ENCODE measurements at regions not wholly inside any gene's neighbourhood (a gene's known extent, or its start where the extent isn't known, plus 50 kb on each side); places are given as distances from the start of the nearest gene placed in this dataset.

DNA sequence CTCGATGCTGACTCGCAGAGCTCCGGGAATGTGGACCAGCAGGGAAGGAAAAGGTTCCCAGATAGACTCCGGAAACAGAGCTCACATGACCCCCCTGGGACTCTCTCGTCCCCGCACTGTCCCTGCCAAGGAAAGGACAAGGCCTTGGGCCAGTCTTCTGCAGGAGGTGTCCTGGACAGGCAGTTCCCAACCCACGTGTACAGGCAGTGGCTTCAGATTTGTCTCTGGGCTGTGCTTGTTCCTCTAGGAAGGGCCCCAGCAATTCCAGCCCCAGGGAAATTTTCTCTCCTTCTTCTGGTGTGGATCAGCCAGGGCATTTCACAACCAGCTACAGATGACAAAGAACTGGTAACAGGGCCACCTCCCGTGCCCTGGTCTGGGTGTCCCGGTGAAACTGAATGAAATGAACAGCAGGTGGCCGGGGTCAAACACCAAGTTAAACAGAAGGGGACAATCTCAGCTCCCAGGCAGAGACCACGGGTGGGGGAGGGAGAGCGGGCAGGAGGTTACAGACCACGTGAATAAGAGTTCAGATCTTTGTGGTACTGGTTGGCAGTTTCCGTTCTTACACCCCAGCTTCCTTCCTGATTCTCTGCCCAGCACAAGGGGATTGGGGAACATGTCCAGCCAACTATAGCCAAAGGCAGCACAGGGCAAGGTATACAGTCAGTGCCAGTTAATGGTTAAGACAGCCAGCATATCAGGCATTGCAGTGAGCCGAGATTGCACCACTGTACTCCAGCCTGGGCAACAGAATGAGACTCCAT lies 52.2 kb upstream of the CAB39 start:
- no peaks in the 10 kb centered on the region for H3K9me3 ChIP-seq (ENCODE audit: control insufficient read depth, insufficient read depth, low read depth, low read length)
- ChIA-PET CTCF (no interaction called here), POLR2A (no interaction called here)
- H3K4me1 ChIP-seq (ENCODE audit: control insufficient read depth, insufficient read depth, low read length) = no peaks in the 10 kb centered on the region
- H3K27ac ChIP-seq (ENCODE audit: extremely low read depth, low read depth, low read length) = no peak overlapping the region
- H3K4me3 ChIP-seq (ENCODE audit: low read depth, low read length) = no peak overlapping the region
- H3K36me3 ChIP-seq (ENCODE audit: control insufficient read depth in 2 of 2, insufficient read depth in 1 of 2, low read length in 2 of 2) = no peaks in the 10 kb centered on the region
- TF ChIP-seq ZNF391 (tag by site-specific recombination; IDR thresholded peaks at IDR 0.05; ENCODE audit: borderline replicate concordance, low read depth) (no peak), ZNF24 (tag by site-specific recombination; IDR thresholded peaks at IDR 0.05) (no peak), ZBTB20 (tag by site-specific recombination; IDR thresholded peaks at IDR 0.05) (no peak), ZIC2 (tag by site-specific recombination; IDR thresholded peaks at IDR 0.05) (no peak), ZNF341 (tag by site-specific recombination; IDR thresholded peaks at IDR 0.05; ENCODE audit: low read depth) (no peak), ZNF19 (tag by site-specific recombination; IDR thresholded peaks at IDR 0.05; ENCODE audit: low read depth) (no peak), ZNF138 (tag by site-specific recombination; IDR thresholded peaks at IDR 0.05; ENCODE audit: borderline replicate concordance) (no peak), ZNF350 (tag by site-specific recombination; IDR thresholded peaks at IDR 0.05) (no peak)
- TF ChIP-seq, protein P1, sequence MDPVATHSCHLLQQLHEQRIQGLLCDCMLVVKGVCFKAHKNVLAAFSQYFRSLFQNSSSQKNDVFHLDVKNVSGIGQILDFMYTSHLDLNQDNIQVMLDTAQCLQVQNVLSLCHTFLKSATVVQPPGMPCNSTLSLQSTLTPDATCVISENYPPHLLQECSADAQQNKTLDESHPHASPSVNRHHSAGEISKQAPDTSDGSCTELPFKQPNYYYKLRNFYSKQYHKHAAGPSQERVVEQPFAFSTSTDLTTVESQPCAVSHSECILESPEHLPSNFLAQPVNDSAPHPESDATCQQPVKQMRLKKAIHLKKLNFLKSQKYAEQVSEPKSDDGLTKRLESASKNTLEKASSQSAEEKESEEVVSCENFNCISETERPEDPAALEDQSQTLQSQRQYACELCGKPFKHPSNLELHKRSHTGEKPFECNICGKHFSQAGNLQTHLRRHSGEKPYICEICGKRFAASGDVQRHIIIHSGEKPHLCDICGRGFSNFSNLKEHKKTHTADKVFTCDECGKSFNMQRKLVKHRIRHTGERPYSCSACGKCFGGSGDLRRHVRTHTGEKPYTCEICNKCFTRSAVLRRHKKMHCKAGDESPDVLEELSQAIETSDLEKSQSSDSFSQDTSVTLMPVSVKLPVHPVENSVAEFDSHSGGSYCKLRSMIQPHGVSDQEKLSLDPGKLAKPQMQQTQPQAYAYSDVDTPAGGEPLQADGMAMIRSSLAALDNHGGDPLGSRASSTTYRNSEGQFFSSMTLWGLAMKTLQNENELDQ (tag by site-specific recombination; IDR thresholded peaks at IDR 0.05; ENCODE audit: low read depth) = no peak

GRCh38 chr2:230661072-230661957 lies 51.3 kb upstream of the CAB39 start:
- H3K4me1 ChIP-seq (ENCODE audit: control insufficient read depth, insufficient read depth, low read length) = no peaks in the 10 kb centered on the region
- ChIA-PET POLR2A (no interaction called here), CTCF (no interaction called here)
- H3K36me3 ChIP-seq (ENCODE audit: control insufficient read depth in 2 of 2, insufficient read depth in 1 of 2, low read length in 2 of 2) = no peaks in the 10 kb centered on the region
- no peak overlapping the region for H3K4me3 ChIP-seq (ENCODE audit: low read depth, low read length)
- no peak for TF ChIP-seq FEZF1 (tag by site-specific recombination; IDR thresholded peaks at IDR 0.05)
- TF ChIP-seq SCRT2 (tag by site-specific recombination; IDR thresholded peaks at IDR 0.05) = no peak
- TF ChIP-seq TCF7L2 (IDR thresholded peaks at IDR 0.05; ENCODE audit: borderline replicate concordance, low read depth, low read length) = no peak
- TF ChIP-seq OSR2 (tag by site-specific recombination; IDR thresholded peaks at IDR 0.05) = no peak
- H3K27ac ChIP-seq (ENCODE audit: extremely low read depth, low read depth, low read length) = no peak overlapping the region
- H3K9me3 ChIP-seq (ENCODE audit: control insufficient read depth, insufficient read depth, low read depth, low read length) = no peaks in the 10 kb centered on the region

Data from HEK293 (cell line).